Esophagus squamous epithelium (tissue), 4 donors: ENCODE measurements at regions not wholly inside any gene's neighbourhood (a gene's known extent, or its start where the extent isn't known, plus 50 kb on each side); places are given as distances from the start of the nearest gene placed in this dataset.

ENCODE experiments used
- CTCF ChIP-seq, 6 experiments: fragments of 450-650 bp in 4 of 6; fragments of 200-600 bp in 2 of 6; sonication (generic) in 2 of 6; IDR thresholded peaks; one replicate each; pipeline ENCODE4 v1.5.1; 2016 to 2019; ENCODE audit warnings: antibody characterized with exemption in 6 of 6, mild to moderate bottlenecking in 4 of 6, moderate library complexity in 4 of 6
- POLR2A ChIP-seq, 4 donors: fragments of 450-650 bp; IDR thresholded peaks; one replicate each; pipeline ENCODE4 v1.6.1; 2017; ENCODE audit warnings: antibody characterized with exemption in 4 of 4, mild to moderate bottlenecking in 4 of 4, moderate library complexity in 3 of 4

- TF ChIP-seq POLR2A (IDR thresholded peaks at IDR 0.05) (no peak), CTCF (IDR thresholded peaks at IDR 0.05) (no peak)
These were observed 794.5 kb downstream of the EFNA5 start for GRCh38 chr5:106876298-106876622.
